ENCODE measurements at regions not wholly inside any gene's neighbourhood (a gene's known extent, or its start where the extent isn't known, plus 50 kb on each side); places are given as distances from the start of the nearest gene placed in this dataset.

DNA sequence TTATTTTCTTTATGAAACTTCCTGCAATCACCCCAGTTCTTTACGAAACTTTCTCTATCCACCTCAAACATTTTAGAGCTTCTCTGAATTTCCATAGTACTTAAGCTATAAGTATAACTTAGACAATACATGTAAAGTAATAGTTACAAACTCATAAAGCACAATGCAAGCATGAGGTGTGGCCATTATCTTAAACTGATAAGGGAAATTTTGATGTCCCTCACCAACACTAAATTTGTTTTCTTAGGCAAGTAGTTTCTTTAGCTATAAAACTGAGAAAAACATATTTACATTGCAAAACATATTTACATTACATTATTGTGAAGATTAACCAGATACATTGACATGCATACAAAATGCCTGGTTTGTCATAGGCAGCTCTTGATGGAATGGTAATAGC, 146.4 kb upstream of the ATP1B1 start:
- no peak overlapping the region for H3K27ac ChIP-seq
- no peaks in the 10 kb centered on the region for H3K36me3 ChIP-seq (replicated peaks)
- no peak overlapping the region for H3K4me3 ChIP-seq (ENCODE audit: low read depth, low read length)
- TF ChIP-seq CTCF (IDR thresholded peaks at IDR 0.05; ENCODE audit: low read depth, low read length, missing control alignments) = no peak
- DNase-seq = no peak
- in situ Hi-C loops (cut with HindIII; ENCODE audit: low pct_ligation_motif_present, low sequenced_read_pairs) = no loop called here
- no peaks in the 10 kb centered on the region for H3K27me3 ChIP-seq (replicated peaks)

DNA sequence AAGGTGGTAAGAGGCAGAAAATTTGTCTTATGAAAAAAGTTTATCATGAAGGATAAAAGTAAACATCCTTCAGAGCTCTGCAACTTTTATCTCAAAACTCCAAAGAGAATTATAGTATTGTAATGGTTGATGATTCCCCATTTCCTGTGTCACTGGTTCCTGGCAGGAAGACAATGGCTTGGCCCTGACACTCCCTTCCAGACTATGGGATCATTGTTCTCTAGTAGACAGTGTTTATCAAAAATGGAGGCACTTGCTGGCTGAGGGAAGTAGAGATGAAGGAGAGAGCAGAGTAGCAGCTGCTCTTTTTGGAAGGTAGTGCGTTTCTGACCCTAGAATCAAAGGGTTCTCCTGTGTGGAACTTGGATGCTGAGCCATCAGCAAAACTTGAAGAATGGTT, 145.9 kb upstream of the ATP1B1 start:
- H3K36me3 ChIP-seq (replicated peaks) = no peaks in the 10 kb centered on the region
- H3K27ac ChIP-seq = no peak overlapping the region
- no peak for TF ChIP-seq CTCF (IDR thresholded peaks at IDR 0.05; ENCODE audit: low read depth, low read length, missing control alignments)
- in situ Hi-C loops (cut with HindIII; ENCODE audit: low pct_ligation_motif_present, low sequenced_read_pairs) = no loop called here
- DNase-seq = no peak
- no peaks in the 10 kb centered on the region for H3K27me3 ChIP-seq (replicated peaks)
- no peak overlapping the region for H3K4me3 ChIP-seq (ENCODE audit: low read depth, low read length)

DNA sequence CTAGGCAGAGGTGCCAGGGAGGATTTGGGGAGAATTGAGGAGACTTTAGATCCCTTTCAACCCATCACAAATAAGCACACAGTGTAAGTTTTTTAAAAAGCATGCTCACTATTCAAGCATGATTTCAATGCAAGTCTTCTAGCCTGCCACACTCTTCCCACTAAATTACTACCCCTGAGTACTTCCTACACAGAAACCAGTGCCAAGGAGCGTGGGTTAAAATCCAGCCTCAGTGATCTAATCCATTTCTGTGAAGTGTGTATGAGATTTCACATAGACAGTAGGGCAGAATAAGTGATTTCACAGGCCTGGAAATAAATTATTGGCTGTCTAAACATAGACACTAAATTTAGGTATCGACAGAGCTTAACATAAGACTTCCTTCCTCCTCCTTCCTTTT, 142.9 kb upstream of the ATP1B1 start:
- no peaks in the 10 kb centered on the region for H3K27me3 ChIP-seq (replicated peaks)
- no peaks in the 10 kb centered on the region for H3K36me3 ChIP-seq (replicated peaks)
- in situ Hi-C loops (cut with HindIII; ENCODE audit: low pct_ligation_motif_present, low sequenced_read_pairs) = no loop called here
- no peak overlapping the region for H3K27ac ChIP-seq
- H3K4me3 ChIP-seq (ENCODE audit: low read depth, low read length) = no peak overlapping the region
- no peak for TF ChIP-seq CTCF (IDR thresholded peaks at IDR 0.05; ENCODE audit: low read depth, low read length, missing control alignments)
- DNase-seq = no peak

- H3K27ac ChIP-seq = no peak overlapping the region
- no peaks in the 10 kb centered on the region for H3K27me3 ChIP-seq (replicated peaks)
- in situ Hi-C loops (cut with HindIII; ENCODE audit: low pct_ligation_motif_present, low sequenced_read_pairs) = no loop called here
- no peak for TF ChIP-seq CTCF (IDR thresholded peaks at IDR 0.05; ENCODE audit: low read depth, low read length, missing control alignments)
- DNase-seq = no peak
- H3K36me3 ChIP-seq (replicated peaks) = no peaks in the 10 kb centered on the region
- no peak overlapping the region for H3K4me3 ChIP-seq (ENCODE audit: low read depth, low read length)
Measured at GRCh38 chr1:168964478-168964877, 142.0 kb upstream of the ATP1B1 start.

- Histone ChIP-seq H3K27ac (no peak overlapping the region), H3K36me3 (replicated peaks) (no peaks in the 10 kb centered on the region), H3K27me3 (replicated peaks) (no peaks in the 10 kb centered on the region), H3K4me3 (ENCODE audit: low read depth, low read length) (no peak overlapping the region)
- no peak for TF ChIP-seq CTCF (IDR thresholded peaks at IDR 0.05; ENCODE audit: low read depth, low read length, missing control alignments)
- in situ Hi-C loops (cut with HindIII; ENCODE audit: low pct_ligation_motif_present, low sequenced_read_pairs) = no loop called here
- no peak for DNase-seq
Measured at GRCh38 chr1:168966217-168966616, 140.3 kb upstream of the ATP1B1 start.

DNA sequence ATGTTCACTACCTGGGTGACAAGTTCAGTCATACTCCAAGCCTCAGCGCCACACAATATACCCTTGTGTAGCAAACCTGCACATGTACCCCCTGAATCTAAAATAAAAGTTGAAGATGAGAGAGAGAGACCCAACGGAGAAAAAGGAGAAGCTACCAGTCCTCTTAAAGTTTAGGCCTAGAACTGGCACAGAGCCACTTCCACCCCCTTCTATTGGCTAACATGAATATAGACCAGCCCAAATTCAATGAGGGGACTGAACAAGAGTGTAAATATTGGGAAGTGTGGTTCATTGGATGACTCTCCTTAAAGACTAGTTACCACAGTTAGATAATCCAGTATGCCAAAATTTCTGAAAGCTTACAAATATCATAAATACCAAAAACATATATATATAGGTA, 139.9 kb upstream of the ATP1B1 start:
- Histone ChIP-seq H3K36me3 (replicated peaks) (no peaks in the 10 kb centered on the region), H3K4me3 (ENCODE audit: low read depth, low read length) (no peak overlapping the region), H3K27me3 (replicated peaks) (no peaks in the 10 kb centered on the region), H3K27ac (no peak overlapping the region)
- TF ChIP-seq CTCF (IDR thresholded peaks at IDR 0.05; ENCODE audit: low read depth, low read length, missing control alignments) = no peak
- DNase-seq = no peak
- in situ Hi-C loops (cut with HindIII; ENCODE audit: low pct_ligation_motif_present, low sequenced_read_pairs) = no loop called here

Data from brain microvascular endothelial cell (primary cell).